Thyroid gland (tissue), 4 donors: ENCODE measurements at regions not wholly inside any gene's neighbourhood (a gene's known extent, or its start where the extent isn't known, plus 50 kb on each side); places are given as distances from the start of the nearest gene placed in this dataset.

ENCODE experiments used
- CTCF ChIP-seq, 6 experiments: fragments of 200-600 bp in 3 of 6; fragments of 450-650 bp in 3 of 6; sonication (generic) in 3 of 6; IDR thresholded peaks; one replicate each; pipeline ENCODE4 v1.5.1; 2016 to 2019; ENCODE audit warnings: antibody characterized with exemption in 6 of 6, mild to moderate bottlenecking in 2 of 6, inconsistent platforms in 1 of 6, moderate library complexity in 1 of 6
- POLR2A ChIP-seq, 2 donors: fragments of 450-650 bp; IDR thresholded peaks; one replicate each; pipeline ENCODE4 v1.6.1; 2017; ENCODE audit warnings: antibody characterized with exemption in 2 of 2, mild to moderate bottlenecking in 2 of 2, moderate library complexity in 1 of 2

DNA sequence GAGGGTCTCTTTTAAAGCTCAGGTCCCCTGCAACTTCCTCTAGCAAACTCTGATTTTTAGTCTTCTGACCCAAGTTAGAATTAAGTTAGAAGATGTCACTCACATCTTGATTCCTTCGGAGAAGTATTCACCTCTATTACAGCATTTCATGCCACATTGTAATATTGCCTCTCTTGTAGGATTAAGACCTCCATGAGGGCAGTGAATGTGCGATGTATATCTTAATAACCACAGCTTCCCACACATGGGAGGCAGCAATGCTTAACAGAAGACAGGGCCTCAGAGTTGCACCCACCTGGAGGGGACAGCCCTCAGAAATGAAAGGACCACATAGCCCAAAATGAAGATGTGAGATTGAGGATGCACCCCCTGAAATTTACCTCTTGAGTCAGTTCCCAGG, 270.3 kb downstream of the HTR7 start:
- no peak for TF ChIP-seq CTCF (IDR thresholded peaks at IDR 0.05)
- no peak for TF ChIP-seq POLR2A (IDR thresholded peaks at IDR 0.05)
